SW 1271 (cell line): ENCODE measurements at regions not wholly inside any gene's neighbourhood (a gene's known extent, or its start where the extent isn't known, plus 50 kb on each side); places are given as distances from the start of the nearest gene placed in this dataset.

Experiments used
- DNase-seq, 2 experiments: peaks; one replicate each; lab custom pipeline; 2025; lab: John Stamatoyannopoulos, UW

- DNase-seq: no peak
Measured at GRCh38 chr5:142508591-142508990, 177.3 kb downstream of the FGF1 start.

GRCh38 chr5:142507531-142508372 is 178.1 kb downstream of the FGF1 start:
- DNase-seq: no peak

GRCh38 chr5:142506756-142507155 is 179.1 kb downstream of the FGF1 start:
- no peak for DNase-seq

GRCh38 chr5:142506046-142506445 is 179.8 kb downstream of the FGF1 start:
- no peak for DNase-seq

GRCh38 chr5:142501890-142502289 is 177.1 kb upstream of the SPRY4 start:
- no peak for DNase-seq

DNA sequence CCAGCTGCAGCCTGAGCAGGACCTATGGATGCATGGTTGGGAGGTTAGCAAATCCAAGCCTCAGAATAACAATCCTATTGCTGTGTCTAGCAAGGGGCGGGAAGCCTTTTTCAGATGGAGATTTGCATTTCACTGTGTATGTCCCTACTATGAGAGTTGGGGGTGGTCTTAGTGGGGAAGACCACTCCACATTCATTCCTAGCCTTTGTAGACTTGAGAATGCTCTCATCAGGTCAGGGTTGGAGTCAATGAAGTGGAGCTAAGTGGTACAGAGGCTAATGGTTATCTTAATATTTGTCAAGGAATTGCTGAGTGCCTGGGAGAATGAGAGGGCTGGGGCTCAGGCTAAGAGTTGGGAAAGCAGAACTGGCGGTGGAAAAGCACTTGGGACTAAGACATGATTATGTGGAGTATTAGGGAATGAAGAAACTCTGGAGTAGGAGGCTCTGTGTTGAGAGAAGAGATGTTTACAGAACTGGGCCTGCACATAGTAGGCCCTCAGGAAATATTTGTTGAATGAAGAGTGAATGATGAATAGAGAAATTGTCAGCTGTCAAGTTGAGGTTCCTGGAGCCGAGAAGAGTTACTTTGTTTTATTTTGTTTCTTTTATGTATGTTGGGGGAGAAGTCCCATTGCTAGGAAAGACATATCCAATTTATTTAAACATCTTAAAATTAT is 175.5 kb upstream of the SPRY4 start:
- DNase-seq: no peak

DNA sequence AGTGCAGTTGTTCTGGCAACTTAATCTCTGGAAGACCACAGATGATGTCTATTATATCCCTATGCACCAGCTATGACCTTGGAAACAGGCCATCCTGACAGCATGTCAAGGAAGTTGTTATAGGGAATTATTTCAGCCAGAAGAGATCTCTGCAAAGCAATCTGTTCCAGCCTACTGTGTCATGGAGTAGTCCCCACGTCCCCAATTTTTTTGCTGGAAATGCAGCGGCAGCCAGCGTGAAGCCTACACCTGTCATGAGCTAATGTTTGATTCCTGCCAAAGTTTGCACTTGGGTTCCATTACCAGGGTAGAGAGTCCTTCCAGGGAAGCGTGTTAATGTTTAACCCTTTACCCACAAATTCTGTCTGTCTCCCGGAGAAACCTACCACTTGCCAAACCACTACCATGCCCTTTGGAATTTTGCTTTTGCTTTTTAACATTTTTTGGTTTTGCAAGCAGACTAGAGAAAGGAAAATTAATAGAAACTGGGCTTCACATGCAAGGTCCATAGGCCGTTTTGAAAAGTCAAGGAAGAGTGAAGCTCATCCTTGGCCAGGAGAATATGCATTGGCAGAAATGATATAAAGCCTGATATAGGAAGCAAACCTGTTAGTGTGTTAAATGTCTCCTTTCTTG is 174.9 kb upstream of the SPRY4 start:
- no peak for DNase-seq

- DNase-seq: no peak
Measured at GRCh38 chr5:142498298-142498697, 173.5 kb upstream of the SPRY4 start.

- no peak for DNase-seq
Measured at GRCh38 chr5:142495531-142495930, 170.7 kb upstream of the SPRY4 start.

- DNase-seq: no peak
Measured at GRCh38 chr5:142493875-142494518, 169.2 kb upstream of the SPRY4 start.

DNA sequence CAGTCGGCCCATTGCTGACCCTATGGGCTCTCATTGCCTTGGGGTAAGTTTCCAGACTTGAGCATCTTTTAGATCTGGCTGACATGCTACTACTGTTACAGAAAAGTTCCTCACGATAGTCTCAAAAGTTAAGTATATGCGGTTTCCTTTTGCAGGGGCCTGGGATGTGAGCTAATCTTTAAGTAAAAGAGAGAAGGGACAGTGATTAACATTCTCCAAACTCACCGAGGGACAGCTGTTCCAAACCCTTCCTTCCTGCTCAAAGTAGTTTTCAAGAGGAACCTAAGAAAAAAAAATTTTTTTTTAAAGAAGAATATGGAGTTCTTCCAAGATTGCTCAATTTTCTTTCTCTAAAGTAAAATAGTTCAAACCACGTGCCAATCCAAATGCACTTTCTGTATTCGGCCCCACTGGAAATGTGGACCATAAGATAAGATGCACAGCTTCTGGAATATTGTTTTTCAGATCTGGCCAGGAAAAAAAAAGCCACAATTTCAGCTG is 168.0 kb upstream of the SPRY4 start:
- DNase-seq: no peak

- no peak for DNase-seq
Measured at GRCh38 chr5:142491679-142492078, 166.9 kb upstream of the SPRY4 start.

- no peak for DNase-seq
Measured at GRCh38 chr5:142491270-142491669, 166.4 kb upstream of the SPRY4 start.

GRCh38 chr5:142486581-142486980 is 161.8 kb upstream of the SPRY4 start:
- DNase-seq: no peak

DNA sequence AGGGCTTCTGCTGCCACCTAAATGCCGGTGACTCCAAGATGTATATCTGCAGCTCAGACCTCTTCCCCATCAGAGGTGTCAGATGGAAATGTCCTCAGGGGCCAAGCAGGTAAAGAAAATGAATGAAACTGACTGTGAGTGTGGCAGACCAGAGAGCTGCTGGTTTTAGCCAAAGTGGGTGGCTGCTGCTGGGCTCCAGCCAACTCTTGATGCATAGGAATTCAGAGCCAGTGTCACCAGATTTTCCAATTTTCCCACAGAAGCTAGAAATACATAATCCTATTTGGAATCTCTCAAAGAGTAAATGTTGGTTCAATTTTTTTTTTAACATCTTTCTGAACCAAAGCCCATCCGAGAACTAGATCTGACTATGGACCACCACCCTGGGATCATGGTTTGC is 161.2 kb upstream of the SPRY4 start:
- DNase-seq: no peak

- DNase-seq: no peak
Measured at GRCh38 chr5:142484821-142485387, 160.1 kb upstream of the SPRY4 start.

DNA sequence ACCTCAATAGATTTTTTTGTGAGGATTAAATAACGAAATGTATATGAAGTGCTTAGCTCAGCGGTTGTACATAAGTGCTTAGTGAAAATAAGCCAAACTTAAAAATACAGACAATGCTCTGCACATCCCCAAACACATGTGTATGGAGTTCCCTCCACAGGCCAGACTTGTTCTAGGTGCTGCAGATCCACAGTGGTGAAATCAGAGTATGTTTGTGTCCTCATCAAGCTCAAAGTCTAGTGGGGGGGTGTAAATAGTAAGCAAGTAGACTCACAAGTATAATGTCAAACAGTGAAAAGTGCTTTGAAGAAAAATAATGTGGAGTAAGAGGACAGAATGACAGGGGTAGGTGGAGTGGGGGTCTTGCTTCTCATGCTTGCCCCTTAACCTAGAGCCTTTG is 157.4 kb upstream of the SPRY4 start:
- DNase-seq: no peak

DNA sequence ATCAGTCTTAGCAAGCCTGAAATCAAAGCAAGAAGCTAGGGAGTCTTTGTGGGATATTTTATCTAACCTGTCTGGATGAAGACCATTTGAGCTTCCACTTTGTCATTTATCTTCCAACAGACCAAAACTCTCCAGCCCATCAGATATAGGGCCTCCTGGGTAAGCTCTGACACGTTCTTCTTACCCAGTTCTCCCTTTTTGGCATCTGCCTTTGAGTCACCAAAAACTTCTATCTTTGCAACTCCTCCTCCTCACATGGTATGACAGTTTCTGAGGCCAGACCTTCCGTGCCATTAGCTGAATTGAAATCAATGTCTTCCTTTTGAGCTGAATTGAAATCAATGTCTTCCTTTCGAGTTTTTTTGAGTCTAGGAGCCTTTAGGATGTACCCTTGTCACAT is 156.6 kb upstream of the SPRY4 start:
- DNase-seq: no peak

DNA sequence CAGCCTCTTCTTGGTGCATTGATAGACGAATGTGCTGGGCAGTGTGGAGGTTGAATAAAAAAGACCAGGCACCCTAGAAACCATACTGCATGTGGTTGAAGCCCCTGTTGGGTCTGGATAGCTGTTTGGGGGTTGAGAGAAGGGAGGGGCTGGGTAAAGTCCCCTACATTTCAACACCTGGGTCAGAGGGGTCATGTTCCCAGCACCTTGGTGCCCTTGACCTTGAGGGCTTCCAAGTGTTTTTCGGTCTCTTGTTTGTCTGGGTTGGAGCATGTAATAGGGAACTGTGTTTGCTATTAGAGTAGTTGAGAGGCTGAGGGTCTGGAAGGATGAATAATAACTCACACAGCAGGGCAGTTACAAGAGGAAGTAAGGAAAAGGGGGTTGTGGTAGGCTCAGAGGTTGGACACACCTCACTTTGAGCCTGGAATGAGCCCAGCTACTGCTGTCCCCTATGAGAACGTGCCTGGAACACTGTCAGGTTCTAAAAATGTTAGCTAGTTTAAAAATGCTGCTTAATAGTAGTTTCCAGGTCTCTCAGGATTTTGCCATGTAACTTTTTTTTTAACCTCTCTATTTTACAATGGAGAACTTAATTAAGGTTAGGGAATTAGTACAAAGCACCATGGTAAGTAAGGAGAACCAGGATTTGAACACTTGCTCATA is 155.2 kb upstream of the SPRY4 start:
- DNase-seq: no peak

- DNase-seq: no peak
Measured at GRCh38 chr5:142479150-142479549, 154.3 kb upstream of the SPRY4 start.

- DNase-seq: no peak
Measured at GRCh38 chr5:142478113-142478512, 153.3 kb upstream of the SPRY4 start.
